Activated T-cell treated with anti-CD3 and anti-CD28 coated beads, Interleukin-2, amount 50 U/mL, for 72 hours (primary cell): ENCODE measurements at regions not wholly inside any gene's neighbourhood (a gene's known extent, or its start where the extent isn't known, plus 50 kb on each side); places are given as distances from the start of the nearest gene placed in this dataset.

ENCODE experiments used
- ATAC-seq, 2 donors: fragments of 150-1000 bp; cut with Tn5 transposase; replicated peaks in 1 of 2; 2 replicates each; pipeline ENCODE4 v1.10.0; 2021; ENCODE audit warnings: moderate library complexity in 2 of 2, mild to moderate bottlenecking in 1 of 2
- DNase-seq, 2 donors: peaks; one replicate each; pipeline ENCODE4 v3.0.0; 2021 to 2022; ENCODE audit warnings: mixed read lengths in 1 of 2
- H3K27ac Mint-ChIP-seq: one replicate; pipeline ENCODE4 v1.8.0; 2022; ENCODE audit warnings: mild to moderate bottlenecking, moderate library complexity, mixed read lengths
- H3K27me3 Mint-ChIP-seq: one replicate; pipeline ENCODE4 v1.8.0; 2022; ENCODE audit warnings: low read depth, mixed read lengths
- H3K36me3 Mint-ChIP-seq, 2 donors: one replicate each; pipeline ENCODE4 v1.8.0; 2022; ENCODE audit warnings: mixed read lengths in 2 of 2, mild to moderate bottlenecking in 1 of 2; ENCODE audit not compliant: insufficient read depth in 2 of 2
- H3K4me1 Mint-ChIP-seq: one replicate; pipeline ENCODE4 v1.8.0; 2022; ENCODE audit warnings: low read depth, mixed read lengths
- H3K4me3 Mint-ChIP-seq, 2 donors: one replicate each; pipeline ENCODE4 v1.8.0; 2022; ENCODE audit warnings: mild to moderate bottlenecking in 2 of 2, mixed read lengths in 2 of 2, moderate library complexity in 2 of 2
- H3K9me3 Mint-ChIP-seq, 2 donors: one replicate each; pipeline ENCODE4 v1.8.0; 2022; ENCODE audit warnings: mixed read lengths in 2 of 2

DNA sequence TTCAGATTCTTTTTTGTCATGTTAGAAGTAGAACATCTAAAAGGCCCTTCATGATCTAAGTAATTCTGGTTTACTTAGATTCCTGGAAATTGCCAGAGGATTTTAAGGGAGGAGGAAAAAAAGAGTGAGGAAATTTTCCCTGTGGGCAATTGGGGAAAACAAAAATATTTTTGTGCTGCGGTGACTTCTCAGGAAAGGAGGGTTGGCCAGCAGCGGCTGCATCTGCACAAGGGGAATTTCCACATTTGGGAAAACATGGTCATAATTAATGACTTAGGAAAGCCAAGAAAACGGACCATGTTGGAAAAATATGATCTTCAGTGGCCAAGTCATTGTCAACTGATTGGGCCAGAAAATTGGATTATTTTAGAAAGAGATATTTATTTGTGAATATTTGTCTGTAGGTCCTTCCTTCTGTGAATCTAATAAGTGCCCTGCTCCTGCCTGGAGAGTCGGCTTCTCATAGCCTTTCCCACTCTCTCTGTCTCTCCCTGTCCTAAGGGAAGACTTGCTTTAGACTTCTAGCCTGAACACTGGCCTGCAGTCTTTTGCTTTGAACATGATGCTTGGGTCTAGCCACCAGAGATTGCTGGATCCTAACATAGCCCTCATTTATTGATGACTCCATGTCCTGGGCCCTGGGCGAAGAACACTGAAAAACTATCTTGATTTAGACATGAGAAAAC lies 124.2 kb upstream of the MKLN1 start:
- Mint-ChIP-seq H3K27ac (no peak overlapping the region), H3K4me3 (no peak overlapping the region), H3K36me3 (no peaks in the 10 kb centered on the region), H3K27me3 (no peaks in the 10 kb centered on the region), H3K4me1 (no peaks in the 10 kb centered on the region), H3K9me3 (no peaks in the 10 kb centered on the region)
- DNase-seq (no peak), ATAC-seq (no peak)

DNA sequence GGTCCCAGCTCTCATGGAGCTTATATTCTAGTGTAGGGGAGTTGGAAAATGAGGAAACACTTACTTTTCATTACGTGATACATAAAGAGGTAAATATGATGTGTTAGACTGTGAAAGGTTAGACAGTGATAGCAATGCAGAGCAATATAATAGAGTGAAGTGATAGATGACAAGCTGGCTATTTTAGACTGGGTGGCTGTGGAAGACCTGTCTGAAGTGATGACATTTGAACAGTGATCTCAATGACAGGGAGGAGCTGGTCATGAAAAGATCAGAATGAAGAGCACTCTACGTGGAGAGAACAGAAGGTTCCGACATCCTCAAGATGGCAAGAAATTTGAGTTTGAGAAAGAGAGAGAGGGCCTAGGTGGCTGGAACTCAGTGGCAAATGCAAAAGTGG lies 118.9 kb upstream of the MKLN1 start:
- H3K4me1 Mint-ChIP-seq: no peaks in the 10 kb centered on the region
- no peak for DNase-seq
- ATAC-seq: no peak
- H3K27me3 Mint-ChIP-seq: no peaks in the 10 kb centered on the region
- H3K36me3 Mint-ChIP-seq: peaks cover 0 to 2% of the 10 kb centered on the region in 2 donors
- no peak overlapping the region for H3K4me3 Mint-ChIP-seq
- H3K27ac Mint-ChIP-seq: no peak overlapping the region
- peaks cover 0 to 2% of the 10 kb centered on the region in 2 donors for H3K9me3 Mint-ChIP-seq

DNA sequence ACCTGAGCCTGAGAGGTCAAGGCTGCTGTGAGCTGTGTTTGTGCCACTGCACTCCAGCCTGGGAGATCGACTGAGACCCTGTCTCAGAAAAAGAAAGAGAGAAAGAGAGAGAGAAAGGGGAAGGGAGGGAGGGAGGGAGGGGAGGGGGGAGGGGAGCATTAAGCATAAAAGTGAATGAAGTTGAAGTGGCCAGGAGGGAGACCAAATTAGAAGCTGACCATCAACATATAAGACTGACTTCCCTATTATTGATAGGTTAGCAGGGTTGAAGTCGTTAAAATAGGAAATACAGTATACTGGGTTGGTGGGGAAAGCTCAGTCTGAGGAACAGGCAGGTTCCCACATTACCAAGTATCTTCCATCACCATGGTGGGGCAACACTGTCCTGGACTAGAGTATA lies 117.1 kb upstream of the MKLN1 start:
- Mint-ChIP-seq H3K4me1 (no peaks in the 10 kb centered on the region), H3K27ac (no peak overlapping the region), H3K27me3 (no peaks in the 10 kb centered on the region), H3K9me3 (peaks cover 0 to 2% of the 10 kb centered on the region in 2 donors), H3K36me3 (peaks cover 0 to 2% of the 10 kb centered on the region in 2 donors), H3K4me3 (no peak overlapping the region)
- no peak for ATAC-seq
- no peak for DNase-seq

DNA sequence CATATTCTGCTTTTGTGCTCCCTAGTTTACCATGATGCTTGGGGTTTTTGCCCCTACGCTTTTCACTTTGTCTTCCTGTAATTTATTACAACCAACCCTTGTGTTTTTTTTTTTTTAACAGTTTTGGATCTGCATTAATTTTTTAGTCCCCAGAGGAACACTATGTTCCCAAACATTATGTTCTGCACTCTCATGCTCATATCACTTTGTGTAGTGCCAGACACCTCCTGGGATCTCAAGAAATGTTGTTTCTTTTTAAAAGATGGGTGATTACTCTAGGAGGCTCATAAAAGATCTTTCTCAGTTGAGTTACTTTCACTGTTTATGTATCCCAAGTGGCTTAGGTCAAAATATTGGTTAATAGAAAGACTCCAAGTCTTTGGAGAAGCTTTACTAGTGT lies 116.2 kb upstream of the MKLN1 start:
- Mint-ChIP-seq H3K4me1 (no peaks in the 10 kb centered on the region), H3K27me3 (no peaks in the 10 kb centered on the region), H3K9me3 (peaks cover 0 to 2% of the 10 kb centered on the region in 2 donors), H3K36me3 (peaks cover 0 to 2% of the 10 kb centered on the region in 2 donors), H3K4me3 (no peak overlapping the region), H3K27ac (no peak overlapping the region)
- no peak for DNase-seq
- no peak for ATAC-seq

DNA sequence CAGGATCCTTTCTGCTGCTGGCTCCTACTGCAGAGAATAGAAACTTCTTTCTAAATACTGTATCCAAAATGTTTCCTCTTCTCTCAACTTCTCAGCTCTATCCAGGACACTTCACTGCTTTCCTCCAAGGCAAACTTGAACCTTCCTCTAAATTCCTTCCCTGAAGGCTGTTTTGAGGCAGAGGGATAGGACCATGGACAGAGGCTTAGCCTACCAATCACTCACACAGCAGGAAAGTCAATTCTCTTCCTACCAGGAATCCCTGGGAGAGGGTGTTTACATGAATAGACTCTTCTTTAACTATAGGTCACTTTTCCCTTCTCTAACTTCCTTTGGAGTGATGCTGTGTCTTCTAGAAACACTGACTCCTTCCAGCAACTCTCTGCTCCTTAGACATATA lies 115.6 kb upstream of the MKLN1 start:
- DNase-seq (no peak), ATAC-seq (no peak)
- Mint-ChIP-seq H3K27ac (no peak overlapping the region), H3K36me3 (peaks cover 0 to 2% of the 10 kb centered on the region in 2 donors), H3K27me3 (no peaks in the 10 kb centered on the region), H3K4me3 (no peak overlapping the region), H3K4me1 (no peaks in the 10 kb centered on the region), H3K9me3 (peaks cover 0 to 2% of the 10 kb centered on the region in 2 donors)

DNA sequence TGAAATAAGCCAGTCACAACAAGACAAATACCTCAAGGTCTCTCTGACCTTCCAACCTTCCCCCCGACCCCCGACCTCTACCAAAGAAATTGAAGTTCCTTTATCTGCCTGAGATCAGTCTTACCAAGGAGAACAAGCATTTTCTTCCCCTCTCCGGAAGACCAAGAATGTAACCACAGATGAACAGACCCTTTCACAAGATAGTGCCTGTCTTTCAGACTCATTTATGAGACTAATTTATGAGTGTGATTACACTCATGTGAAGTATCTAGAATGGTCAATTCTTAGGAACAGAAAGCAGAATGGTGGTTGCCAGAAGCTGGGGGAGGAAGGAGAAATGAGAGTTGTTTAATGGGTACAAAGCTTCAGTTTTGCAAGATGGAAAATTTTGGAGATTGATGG lies 108.9 kb upstream of the MKLN1 start:
- H3K9me3 Mint-ChIP-seq: peaks cover 4% of the 10 kb centered on the region in 2 donors
- peaks cover 1 to 4% of the 10 kb centered on the region in 2 donors for H3K36me3 Mint-ChIP-seq
- DNase-seq (no peak), ATAC-seq (peak; percentile 40 to 55)
- H3K27ac Mint-ChIP-seq: no peak overlapping the region
- H3K4me1 Mint-ChIP-seq: peaks cover 17% of the 10 kb centered on the region
- H3K27me3 Mint-ChIP-seq: no peaks in the 10 kb centered on the region
- H3K4me3 Mint-ChIP-seq: no peak overlapping the region

DNA sequence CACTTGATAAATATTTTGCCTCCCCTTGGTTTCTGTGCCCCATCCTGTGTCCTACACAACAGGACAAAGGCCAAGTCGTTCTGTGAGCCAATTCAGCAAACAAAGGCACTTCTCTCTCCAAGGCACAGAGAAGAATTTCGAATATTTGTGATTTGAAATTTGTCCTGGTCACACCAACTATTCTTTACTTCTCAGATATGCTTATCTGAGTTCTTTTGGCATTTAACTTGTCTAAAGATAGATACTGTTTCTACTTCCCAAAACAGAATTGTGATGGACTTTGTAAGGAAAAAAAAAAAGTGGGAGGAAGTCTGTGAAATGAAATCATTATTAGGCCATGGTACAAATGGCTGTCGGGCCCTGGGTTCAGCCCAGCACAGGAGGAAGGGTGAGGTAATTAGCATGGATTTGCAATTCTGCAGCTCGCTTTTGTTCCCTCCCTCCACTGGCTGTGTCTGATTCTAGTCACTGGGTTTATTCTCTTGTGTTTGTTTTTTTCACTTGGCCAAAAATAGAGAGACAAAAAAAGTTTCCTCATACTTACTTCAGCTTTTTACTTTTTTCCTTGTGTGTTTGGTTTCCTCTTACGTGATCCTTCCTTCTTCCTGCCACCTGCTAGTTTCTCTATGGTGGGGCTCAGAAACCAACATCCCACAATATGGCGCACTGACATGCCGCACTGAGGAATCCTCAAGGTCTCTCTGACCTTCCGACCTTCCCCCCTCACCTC lies 108.2 kb upstream of the MKLN1 start:
- Mint-ChIP-seq H3K4me3 (no peak overlapping the region), H3K4me1 (peaks cover 17% of the 10 kb centered on the region), H3K36me3 (peaks cover 1 to 4% of the 10 kb centered on the region in 2 donors), H3K9me3 (peaks cover 4% of the 10 kb centered on the region in 2 donors), H3K27ac (no peak overlapping the region), H3K27me3 (no peaks in the 10 kb centered on the region)
- no peak for ATAC-seq
- no peak for DNase-seq

DNA sequence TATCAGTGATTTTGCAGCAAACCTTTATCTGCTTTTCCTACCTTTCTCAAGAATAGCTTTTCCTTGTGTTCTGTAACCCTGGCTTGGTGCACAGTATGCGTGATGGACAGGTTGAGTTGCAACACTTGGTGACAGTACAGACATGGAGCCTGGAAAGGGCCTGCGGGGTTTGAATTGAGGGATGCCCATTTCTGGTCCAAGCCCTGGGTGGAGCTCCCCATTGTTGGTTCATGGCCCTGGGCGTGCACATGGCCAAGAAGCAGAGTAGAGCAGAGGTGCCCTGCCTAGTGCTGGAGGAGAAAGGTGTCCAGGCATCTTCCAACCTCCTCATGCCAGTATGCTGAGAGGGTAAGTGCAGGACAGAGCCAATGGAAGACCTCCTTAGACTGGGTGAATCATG lies 106.6 kb upstream of the MKLN1 start:
- no peak for ATAC-seq
- peaks cover 17% of the 10 kb centered on the region for H3K4me1 Mint-ChIP-seq
- H3K4me3 Mint-ChIP-seq: no peak overlapping the region
- H3K36me3 Mint-ChIP-seq: peaks cover 1 to 4% of the 10 kb centered on the region in 2 donors
- peaks cover 4% of the 10 kb centered on the region in 2 donors for H3K9me3 Mint-ChIP-seq
- H3K27ac Mint-ChIP-seq: no peak overlapping the region
- DNase-seq: no peak
- no peaks in the 10 kb centered on the region for H3K27me3 Mint-ChIP-seq

DNA sequence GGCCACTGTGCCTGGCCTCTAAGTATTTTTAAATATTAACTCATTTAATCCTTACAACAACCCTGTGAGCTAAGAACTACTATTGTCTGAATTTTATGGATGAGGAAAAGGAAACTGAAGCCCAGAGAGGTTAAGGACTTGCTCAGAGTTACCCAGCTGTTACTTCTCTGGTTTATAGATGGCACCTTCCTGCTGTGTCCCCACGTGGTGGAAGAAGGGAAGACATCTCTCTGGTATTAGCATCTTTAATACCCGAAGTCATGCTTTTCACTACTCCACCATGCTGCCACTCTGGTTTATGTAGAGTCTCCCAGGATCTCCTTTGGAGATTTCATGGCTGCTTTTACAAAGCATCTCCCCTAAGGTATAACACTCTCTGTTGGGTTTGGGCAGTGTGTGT lies 105.5 kb upstream of the MKLN1 start:
- no peak overlapping the region for H3K4me3 Mint-ChIP-seq
- no peak for DNase-seq
- H3K27me3 Mint-ChIP-seq: no peaks in the 10 kb centered on the region
- peaks cover 1 to 4% of the 10 kb centered on the region in 2 donors for H3K36me3 Mint-ChIP-seq
- no peak for ATAC-seq
- H3K27ac Mint-ChIP-seq: no peak overlapping the region
- H3K9me3 Mint-ChIP-seq: peaks cover 4% of the 10 kb centered on the region in 2 donors
- H3K4me1 Mint-ChIP-seq: peaks cover 21% of the 10 kb centered on the region

DNA sequence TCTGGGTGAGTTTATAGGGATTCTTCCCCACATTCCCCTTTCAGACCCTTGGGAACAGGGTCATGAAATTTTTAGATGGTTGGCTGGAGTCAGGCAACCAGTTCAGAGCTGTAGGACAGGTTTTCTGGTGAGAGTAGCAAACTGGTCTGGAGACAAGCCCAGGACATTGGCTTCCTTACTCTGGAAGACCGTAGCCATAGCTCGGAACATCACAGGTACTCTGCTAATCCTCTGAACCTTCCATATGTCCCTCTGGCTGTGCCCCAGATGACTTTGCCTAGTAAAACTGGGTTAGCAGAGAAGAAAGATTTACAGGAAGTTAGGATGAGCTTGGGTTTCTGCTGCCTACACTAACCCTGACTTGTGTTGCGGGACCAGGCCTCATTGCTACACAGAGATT lies 104.5 kb upstream of the MKLN1 start:
- Mint-ChIP-seq H3K9me3 (peaks cover 4% of the 10 kb centered on the region in 2 donors), H3K36me3 (peaks cover 1 to 5% of the 10 kb centered on the region in 2 donors), H3K4me1 (peaks cover 30% of the 10 kb centered on the region), H3K27ac (no peak overlapping the region), H3K4me3 (no peak overlapping the region), H3K27me3 (no peaks in the 10 kb centered on the region)
- no peak for DNase-seq
- ATAC-seq: no peak

DNA sequence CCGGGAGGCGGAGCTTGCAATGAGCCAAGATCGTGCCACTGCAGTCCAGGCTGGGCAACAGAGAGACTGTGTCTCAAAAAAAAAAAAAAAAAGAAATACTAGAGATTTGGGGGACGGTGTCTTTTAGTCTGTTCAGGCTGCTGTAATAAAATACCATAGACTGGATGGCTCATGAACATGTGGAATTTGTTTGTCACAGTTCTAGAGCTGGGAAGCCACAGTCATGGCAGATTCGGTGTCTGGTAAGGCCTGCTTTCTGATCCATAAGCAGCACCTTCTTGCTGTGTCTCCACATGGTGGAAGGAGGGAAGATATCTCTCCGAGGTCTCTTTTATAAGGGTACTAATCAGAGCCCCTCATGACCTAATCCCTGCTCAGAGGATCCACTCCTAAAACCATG lies 102.7 kb upstream of the MKLN1 start:
- Mint-ChIP-seq H3K27ac (no peak overlapping the region), H3K4me3 (no peak overlapping the region), H3K4me1 (peaks cover 25% of the 10 kb centered on the region), H3K9me3 (peaks cover 1 to 2% of the 10 kb centered on the region in 2 donors), H3K36me3 (peaks cover 0 to 5% of the 10 kb centered on the region in 2 donors), H3K27me3 (no peaks in the 10 kb centered on the region)
- ATAC-seq (no peak), DNase-seq (no peak)

DNA sequence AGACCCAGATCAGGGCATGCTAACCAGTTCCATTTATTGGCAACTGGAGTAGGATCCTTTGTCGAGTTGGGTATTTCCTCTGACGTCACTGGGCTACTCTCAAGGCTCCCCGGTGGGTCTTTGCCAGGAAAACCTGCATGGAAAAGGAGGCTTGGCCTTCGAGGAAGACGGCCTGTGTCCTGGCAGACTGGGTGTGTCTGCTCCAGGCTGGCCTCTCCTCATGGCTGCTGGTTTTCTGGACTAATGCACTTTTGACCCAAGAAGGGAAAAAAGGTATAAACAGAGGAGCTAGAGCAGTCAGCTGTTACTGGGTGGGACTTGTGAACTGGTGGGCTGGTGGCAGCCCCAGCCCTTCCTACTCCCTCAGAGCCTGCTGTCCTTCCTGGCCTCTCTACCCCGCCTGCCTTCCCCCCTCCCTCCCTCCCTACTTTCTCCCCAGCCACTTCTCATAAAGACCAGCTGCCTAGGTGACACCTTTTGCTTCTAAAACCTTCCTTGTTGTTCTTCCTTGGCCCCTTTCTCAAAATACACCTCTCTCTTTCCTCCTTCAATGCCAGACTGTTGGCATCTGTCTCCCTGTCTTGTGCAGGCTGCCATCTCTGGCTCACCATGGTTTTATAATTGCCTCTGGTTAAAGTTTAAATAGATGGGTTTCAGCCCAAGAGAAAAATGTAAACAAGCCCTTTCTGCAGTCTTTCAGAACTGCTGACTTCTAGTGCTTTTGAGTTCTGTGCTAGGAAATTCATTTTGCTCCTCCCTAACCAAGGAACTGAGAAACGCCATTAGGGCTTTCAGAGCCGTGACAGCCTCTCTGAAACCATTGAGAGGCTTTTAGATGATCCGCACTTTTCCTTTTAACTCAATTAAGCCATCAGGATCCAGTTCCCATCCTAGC lies 101.8 kb upstream of the MKLN1 start:
- no peak overlapping the region for H3K4me3 Mint-ChIP-seq
- peaks cover 32% of the 10 kb centered on the region for H3K4me1 Mint-ChIP-seq
- ATAC-seq (no peak), DNase-seq (no peak)
- peak overlapping the region; percentile 2 for H3K27ac Mint-ChIP-seq
- peaks cover 0 to 1% of the 10 kb centered on the region in 2 donors for H3K9me3 Mint-ChIP-seq
- H3K27me3 Mint-ChIP-seq: no peaks in the 10 kb centered on the region
- H3K36me3 Mint-ChIP-seq: peaks cover 0 to 4% of the 10 kb centered on the region in 2 donors

DNA sequence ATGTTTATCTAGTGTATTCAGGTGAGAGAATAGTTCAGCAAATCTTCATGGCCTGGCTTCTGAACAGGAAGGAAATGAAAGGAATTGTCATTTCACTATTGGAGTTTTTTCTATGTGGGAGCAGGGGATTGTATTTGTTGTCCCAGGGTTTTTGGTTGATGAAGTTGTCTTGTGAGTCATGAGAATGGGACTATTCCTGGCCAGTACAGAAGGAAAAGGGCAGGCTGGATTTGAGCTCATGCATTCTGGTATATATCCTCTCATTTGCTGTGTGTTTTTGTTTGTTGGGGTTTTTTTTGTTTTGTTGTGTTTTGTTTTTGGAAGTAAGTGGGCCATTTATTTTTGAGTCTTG lies 101.2 kb upstream of the MKLN1 start:
- Mint-ChIP-seq H3K27me3 (no peaks in the 10 kb centered on the region), H3K9me3 (no peaks in the 10 kb centered on the region), H3K4me1 (peaks cover 38% of the 10 kb centered on the region), H3K4me3 (no peak overlapping the region), H3K27ac (no peak overlapping the region), H3K36me3 (peaks cover 1 to 4% of the 10 kb centered on the region in 2 donors)
- ATAC-seq: no peak
- DNase-seq: no peak
